ENCODE measurements at regions not wholly inside any gene's neighbourhood (a gene's known extent, or its start where the extent isn't known, plus 50 kb on each side); places are given as distances from the start of the nearest gene placed in this dataset.

- TF ChIP-seq ZNF416 (CRISPR knock-in tag; IDR thresholded peaks at IDR 0.05) = no peak
- TF ChIP-seq CTCF (IDR thresholded peaks at IDR 0.05) = no peak
- no peak for TF ChIP-seq SP1 (CRISPR knock-in tag; conservative IDR thresholded peaks at IDR 0.05)
- TF ChIP-seq CBFB (CRISPR knock-in tag; IDR thresholded peaks at IDR 0.05; ENCODE audit: low read depth) = no peak
- TF ChIP-seq FOXP1 (CRISPR knock-in tag; IDR thresholded peaks at IDR 0.05; ENCODE audit: borderline replicate concordance) = no peak
- TF ChIP-seq ZNF263 (CRISPR knock-in tag; IDR thresholded peaks at IDR 0.05; ENCODE audit: low read depth) = no peak
- no peak for TF ChIP-seq CREB1 (CRISPR knock-in tag; IDR thresholded peaks at IDR 0.05)
- TF ChIP-seq USF1 (CRISPR knock-in tag; IDR thresholded peaks at IDR 0.05) = no peak
- no peak for TF ChIP-seq ATF6 (CRISPR knock-in tag; IDR thresholded peaks at IDR 0.05)
- TF ChIP-seq SMAD3 (CRISPR knock-in tag; IDR thresholded peaks at IDR 0.05; ENCODE audit: borderline replicate concordance) = no peak
- TF ChIP-seq ZNF317 (CRISPR knock-in tag; IDR thresholded peaks at IDR 0.05; ENCODE audit: borderline replicate concordance, low read depth) = no peak
Observed at GRCh38 chr2:215540658-215541057, 104.8 kb upstream of the FN1 start.
